Fibroblast of lung (primary cell): ENCODE measurements at regions not wholly inside any gene's neighbourhood (a gene's known extent, or its start where the extent isn't known, plus 50 kb on each side); places are given as distances from the start of the nearest gene placed in this dataset.

Source experiments
- CTCF ChIP-seq, 2 donors: IDR thresholded peaks in 1 of 2; conservative IDR thresholded peaks in 1 of 2; 1 replicate in 1 of 2; 2 replicates in 1 of 2; pipeline ENCODE4 v1.5.1; 2011 to 2012; ENCODE audit warnings: low read length in 2 of 2, control low read depth in 1 of 2, inconsistent platforms in 1 of 2, low read depth in 1 of 2, mild to moderate bottlenecking in 1 of 2
- EZH2 ChIP-seq: IDR thresholded peaks from 2 replicates; pipeline ENCODE4 v1.5.1; 2012; ENCODE audit warnings: low read length, control low read depth, mild to moderate bottlenecking; ENCODE audit errors: missing control alignments

- TF ChIP-seq CTCF (conservative IDR thresholded peaks at IDR 0.05 in 1 of 2, IDR thresholded peaks at IDR 0.05 in 1 of 2; ENCODE audit: low read depth in 1 of 2, low read length in 2 of 2), result no peak
- TF ChIP-seq EZH2, result no peak
Observed at GRCh38 chr2:66665124-66665984, 230.4 kb downstream of the MEIS1 start.
